EL (cell line): ENCODE measurements at regions not wholly inside any gene's neighbourhood (a gene's known extent, or its start where the extent isn't known, plus 50 kb on each side); places are given as distances from the start of the nearest gene placed in this dataset.

Experiments
- DNase-seq: peaks from one replicate; pipeline ENCODE4 v3.0.0-alpha.2; 2016

DNA sequence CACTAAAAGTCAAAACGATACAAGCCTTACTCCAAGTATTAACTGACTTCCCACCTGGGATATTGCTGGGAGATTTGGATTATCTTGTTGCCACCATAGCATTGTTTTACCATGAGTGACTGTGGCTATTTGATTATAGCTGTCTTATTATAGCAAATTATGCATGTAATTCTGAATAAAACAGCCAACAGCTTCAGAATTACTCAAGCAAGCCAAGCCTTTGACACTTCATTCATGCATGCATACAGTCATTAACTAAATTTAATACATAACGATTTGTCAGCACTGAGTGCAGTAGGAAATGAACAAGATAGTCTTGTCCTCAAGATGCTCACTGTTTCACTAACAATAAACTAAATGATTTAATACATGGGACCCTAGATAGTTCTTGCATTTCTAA lies 133.0 kb upstream of the FRMD6 start:
- DNase-seq = no peak

DNA sequence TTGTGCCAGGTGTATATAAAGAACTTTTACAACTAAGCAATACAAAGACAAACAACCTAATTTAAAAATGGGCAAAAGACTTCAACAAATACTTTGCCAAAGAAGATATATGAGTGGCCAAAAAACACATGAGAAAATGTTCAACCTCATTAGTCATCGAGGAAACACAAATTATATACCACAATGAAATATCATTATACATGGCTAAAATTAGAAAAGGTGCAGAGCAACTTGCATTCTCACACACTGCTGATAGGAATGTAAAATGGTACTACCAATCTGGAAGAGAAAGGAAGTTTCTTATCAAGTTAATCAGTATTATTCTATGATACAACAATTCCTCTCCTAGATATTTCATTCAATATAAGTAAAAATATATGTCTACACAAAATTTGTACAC lies 131.6 kb upstream of the FRMD6 start:
- peak; percentile 32 for DNase-seq

DNA sequence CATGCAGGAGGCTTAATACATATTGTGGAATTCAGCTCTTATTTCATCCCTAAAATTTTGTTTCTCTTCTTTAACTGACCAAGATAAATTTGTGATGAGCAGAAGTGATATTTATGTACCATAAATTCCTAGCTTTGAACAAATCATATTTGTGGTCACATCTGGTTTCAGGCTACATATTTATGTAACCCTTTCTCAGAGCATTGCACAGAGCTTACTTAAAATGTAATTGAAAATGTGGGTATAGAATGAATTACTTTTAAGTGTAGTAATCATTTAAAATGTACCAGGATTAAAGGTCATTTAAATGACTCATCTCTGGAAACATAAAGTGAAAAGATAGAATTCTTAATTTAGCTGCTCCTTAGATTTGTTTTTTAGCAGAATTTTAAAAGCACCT lies 129.9 kb upstream of the FRMD6 start:
- DNase-seq = peak; percentile 90

DNA sequence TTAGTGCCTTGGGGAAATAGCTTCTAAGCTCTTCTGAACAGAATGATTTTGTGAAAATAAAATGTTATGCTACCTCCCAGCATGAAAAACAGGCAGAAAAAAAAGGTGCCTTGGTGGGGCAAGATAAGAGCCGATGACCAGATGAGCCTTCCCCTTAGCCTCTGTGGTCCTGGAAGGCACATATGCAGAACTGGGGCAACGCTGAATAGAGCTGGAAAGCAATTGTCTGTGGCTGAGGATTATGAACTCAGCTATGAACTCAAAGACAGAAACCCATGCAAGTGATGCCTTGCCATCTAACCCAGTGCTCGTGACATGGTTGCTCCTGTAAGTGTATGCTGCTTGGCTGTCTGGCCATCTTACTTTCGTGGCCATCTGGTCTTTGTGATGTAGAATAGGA lies 128.5 kb upstream of the FRMD6 start:
- DNase-seq = no peak

DNA sequence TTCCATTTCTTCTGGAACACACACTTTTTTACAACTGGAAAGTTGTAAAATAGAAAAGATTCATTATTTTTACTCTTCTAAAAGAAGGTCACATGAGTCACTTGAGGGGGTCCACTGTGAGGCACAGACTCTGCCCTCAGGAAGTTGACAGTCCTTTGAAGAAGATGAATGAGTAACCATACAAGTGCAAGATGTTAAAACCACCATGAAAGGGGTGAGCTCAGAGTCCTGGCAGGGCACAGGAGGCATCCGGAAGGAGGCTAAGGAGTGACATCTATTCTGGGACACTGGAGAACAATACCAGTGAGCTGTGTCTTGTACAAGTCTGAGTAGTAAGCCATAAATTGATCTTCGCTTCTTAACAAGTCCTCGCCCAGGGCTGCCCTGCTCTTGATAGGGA lies 126.0 kb upstream of the FRMD6 start:
- DNase-seq = peak; percentile 28

DNA sequence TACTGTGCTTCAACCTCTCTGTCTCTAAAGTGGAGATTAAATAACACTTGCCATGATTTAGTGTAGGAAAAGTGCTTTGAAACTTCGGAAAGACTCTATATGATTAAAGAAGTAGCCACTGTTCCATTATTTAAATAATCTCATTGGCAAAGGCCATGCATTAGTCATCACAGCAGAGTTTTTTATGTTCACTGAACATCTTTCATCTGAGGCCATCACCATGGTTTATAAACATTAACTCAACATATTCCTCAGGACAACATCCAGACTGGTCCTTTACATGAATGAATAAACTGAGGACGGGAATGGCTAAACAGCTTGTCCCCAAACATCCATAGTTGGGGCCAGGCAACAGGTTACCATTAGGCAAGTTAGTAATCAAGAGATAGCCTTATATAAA lies 124.6 kb upstream of the FRMD6 start:
- peak; percentile 46 for DNase-seq

DNA sequence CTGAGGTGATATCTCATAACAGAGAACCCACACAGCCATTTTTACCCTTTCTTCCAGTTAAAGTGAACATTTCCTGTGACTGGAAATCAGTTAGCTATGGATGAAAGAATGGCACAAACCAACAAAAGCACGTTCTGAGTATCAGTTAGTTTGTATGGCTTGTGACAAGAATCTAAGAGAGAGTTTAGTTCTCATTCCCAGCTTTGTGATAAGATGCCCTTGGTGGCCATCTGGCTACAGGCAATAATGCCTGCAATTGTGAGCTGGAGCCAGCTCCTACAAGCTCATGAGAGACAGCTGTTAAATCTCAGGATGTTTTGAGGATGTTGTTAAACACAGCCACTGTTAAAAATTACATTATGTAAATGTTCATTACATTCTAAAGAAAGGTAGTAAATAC lies 122.0 kb upstream of the FRMD6 start:
- no peak for DNase-seq

DNA sequence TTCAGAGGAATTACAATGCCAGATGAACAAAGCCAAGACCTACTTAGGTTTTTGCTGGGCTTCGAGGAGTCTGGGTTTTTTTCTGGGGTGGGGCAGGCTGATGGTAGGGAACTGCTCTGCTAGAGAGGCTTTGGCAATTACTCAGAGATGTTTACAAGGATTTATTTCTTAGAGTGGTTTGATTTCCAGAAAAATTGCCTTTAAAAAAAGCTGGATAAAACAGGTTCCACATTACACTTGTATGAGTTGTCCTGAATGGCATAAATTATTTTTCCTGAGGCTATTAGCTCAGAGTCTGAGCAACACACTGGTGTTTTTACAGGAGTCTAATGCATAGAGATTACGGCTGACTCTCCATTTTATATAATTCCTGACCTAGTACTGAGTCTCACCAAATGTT lies 118.5 kb upstream of the FRMD6 start:
- DNase-seq = peak; percentile 94

DNA sequence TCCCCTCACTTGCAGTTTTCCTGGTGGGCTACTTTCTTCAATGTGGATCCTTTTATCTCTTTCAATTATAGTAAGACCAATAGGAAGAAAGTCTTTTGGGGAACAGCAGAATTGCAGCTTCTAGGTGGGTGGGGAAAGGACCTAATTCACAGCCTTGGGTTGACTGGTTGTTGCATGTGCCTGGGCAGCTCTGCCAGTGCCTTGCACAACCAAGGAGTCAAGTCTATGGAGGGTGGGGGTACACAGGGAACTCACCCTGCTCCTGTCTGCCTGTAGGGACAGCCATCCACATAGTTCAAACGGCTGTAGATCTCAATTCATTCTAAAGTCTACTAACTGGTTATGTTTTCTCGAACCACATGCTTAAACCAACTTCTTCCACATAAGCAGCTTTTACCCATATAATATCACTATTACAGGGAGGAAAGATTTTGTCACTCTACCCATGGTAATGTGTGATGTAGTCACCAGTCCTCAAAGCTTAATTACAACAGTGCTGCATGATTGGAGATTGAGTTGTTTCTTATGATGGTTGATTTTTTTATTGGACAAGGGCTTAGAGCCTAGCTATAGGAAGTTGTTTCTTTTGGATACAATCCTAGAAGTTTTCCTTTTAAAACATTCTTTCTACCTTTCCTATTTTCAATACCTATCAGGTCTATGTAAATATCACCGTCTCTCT lies 117.7 kb upstream of the FRMD6 start:
- no peak for DNase-seq

DNA sequence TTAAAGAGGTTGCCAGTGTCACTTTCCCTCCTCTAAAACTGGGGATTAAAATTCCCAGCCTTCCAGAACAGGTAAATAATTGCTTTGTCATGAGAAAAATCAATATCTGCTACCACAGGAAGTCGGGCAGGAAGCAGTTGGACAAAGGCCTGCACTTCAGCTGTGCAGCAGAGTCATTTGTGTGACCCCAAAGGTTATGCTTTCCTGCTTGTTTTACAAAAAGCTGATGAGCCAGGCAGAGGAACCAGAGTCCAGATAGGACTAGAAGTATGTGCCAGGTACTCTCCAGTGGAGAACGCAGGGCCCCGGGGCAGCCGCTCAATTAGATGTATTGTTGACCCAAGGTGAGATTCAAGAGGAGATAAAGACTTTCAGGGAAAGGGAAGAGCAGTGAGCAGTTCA lies 117.1 kb upstream of the FRMD6 start:
- DNase-seq = peak; percentile 71

DNA sequence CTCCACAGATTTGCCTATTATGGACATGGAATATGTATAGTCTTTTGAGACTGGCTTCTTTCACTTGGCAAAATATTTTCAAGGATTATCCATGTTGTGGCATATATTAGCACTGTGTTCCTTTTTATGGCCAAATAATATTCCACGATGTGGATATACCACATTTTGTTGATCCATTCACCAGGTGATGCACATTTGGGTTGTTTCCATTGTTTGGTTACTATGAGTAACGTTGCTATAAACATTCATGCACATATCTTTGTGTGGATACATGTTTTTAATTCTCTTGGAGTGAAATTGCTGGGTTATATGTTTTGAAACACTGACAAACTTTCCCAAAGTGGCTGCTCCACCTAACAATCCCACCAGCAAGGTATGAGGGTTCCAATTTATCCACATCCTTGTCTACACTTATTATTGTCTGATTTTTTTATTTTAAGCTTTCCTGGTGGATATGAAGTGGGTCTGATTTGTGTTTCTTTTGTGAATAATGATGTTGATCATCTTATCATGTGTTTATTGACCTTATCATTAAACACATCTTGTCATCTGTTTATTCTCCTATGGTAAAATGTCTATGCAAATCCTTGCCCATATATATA lies 116.2 kb upstream of the FRMD6 start:
- DNase-seq = no peak

DNA sequence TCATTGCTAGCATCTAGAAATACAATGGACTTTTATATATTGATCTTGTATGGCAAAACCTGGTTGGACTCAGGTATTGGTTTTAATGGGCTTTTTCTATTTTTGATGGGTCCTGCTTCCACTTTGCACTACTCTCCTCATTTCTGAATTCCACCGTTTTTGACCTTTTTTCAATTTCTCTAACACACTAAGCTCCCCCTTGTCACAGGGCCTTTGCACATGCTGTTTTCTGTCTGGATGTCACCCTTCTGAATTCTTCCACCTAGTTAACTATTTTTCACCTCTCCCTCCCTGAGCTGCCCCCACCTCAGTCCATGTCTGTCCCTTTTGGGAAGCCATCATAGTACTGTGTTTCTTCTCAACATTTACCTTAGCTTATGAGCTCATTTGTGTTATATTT lies 112.7 kb upstream of the FRMD6 start:
- no peak for DNase-seq

DNA sequence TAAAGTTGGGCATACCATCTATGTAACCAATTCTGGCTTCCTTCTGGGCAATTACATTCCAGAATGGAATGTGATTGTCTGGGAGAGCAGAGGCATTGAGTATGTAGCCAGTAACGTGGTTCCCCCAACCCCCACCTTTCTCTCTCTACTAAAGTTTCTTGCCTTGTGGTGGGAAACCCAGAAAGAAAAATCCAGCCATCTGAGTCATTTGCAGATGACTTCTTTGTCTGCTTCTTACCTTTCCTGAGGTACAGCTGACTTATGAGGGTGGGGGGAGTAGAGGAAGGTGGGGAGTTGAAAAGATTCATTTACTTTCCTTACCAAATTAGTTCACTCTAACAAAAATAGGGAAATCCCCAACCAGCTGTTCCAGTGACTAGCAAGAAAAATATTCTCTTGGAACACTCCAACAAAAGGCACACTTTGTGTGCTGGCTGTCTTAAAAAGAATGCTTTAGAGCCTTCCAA lies 112.1 kb upstream of the FRMD6 start:
- peak; percentile 97 for DNase-seq

DNA sequence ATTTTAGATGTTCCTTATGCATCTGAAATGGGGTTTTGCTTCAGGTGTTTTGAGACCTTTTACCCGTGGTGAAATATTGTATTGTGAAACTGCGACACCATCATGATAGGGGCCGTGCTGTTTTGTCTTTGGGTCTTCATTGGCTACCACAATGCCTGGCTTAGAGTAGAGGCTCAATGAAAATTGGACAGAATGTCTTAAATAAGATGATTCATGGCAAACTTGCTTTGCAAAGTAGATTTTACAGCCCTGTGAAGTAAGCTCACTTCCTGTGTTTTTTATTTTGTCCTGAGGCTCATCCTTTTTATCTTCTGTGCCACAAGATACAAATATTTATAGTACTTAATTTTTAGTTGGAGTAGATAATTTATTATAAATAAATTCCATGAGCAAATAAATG lies 111.3 kb upstream of the FRMD6 start:
- DNase-seq = peak; percentile 75

DNA sequence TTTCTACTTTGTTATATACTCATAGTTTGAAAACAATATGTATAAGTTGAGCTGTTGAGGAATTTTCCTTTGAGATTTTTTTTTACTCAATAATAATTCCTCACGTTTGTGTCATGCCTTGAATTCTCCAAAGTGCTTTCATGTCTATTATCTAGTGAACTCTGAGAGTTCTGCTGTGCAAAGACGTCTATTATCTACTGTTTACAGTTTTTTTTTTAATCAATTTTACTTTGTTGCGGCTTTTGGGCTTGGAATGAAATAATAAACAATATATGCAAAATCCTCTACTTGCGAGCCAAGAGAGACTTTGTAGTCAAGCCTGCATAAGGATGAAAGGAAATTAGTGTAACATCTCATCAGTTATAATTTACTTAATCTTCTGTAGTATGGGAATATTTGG lies 107.2 kb upstream of the FRMD6 start:
- no peak for DNase-seq

DNA sequence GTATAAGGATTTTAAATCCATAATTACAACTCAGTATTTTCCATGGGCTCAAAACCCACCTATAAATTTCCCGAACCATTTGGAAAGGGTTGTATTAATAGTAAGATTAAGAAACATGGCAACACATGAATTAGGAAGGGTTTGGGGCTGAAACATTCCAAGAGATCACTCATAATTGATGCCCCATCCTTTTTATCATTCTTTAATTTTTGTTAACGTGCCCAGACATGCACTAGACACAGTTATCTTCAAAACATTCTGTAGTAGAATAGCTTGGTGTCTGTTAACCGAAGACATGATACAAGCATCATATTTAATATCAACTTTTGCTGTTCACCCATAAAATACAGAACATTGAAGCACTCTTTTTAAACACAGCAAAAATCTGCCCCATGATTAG lies 106.8 kb upstream of the FRMD6 start:
- no peak for DNase-seq

DNA sequence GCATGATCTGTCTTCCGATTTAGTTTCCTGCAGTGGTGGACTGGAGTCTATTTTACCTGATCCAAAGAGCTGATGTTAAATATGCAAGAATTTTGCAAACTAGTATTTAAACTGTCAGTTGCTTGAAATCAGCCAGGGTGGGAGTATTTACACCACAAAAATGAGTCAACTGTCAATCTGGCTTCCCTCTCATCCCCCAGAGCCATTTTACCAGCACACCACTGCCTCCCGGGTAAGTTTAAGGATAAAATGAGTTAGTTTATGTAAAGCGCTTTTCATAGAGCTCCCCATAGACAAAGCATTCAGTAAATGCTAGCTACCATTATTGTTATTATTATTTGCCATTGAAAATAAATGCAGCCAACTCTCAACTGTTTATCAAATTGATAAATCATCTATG lies 106.3 kb upstream of the FRMD6 start:
- no peak for DNase-seq

DNA sequence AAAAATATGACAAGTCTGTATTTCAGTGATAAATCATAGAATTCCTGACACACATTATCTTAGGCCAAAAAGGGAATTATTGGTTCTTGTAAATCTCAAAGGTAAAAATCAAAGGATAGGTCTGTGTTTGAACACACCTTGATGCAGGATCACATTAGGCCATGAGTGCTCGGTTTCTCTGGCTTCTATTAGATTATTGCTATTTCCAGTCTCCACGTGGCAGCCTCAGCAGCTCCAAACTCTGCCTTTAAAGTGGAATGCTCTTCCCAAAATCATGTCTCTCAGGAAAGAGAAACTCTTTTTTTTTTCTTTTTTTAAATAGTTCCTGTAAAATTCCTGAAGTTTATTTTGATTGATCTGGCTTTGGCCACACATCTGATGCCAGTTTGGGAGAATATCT lies 105.6 kb upstream of the FRMD6 start:
- no peak for DNase-seq

DNA sequence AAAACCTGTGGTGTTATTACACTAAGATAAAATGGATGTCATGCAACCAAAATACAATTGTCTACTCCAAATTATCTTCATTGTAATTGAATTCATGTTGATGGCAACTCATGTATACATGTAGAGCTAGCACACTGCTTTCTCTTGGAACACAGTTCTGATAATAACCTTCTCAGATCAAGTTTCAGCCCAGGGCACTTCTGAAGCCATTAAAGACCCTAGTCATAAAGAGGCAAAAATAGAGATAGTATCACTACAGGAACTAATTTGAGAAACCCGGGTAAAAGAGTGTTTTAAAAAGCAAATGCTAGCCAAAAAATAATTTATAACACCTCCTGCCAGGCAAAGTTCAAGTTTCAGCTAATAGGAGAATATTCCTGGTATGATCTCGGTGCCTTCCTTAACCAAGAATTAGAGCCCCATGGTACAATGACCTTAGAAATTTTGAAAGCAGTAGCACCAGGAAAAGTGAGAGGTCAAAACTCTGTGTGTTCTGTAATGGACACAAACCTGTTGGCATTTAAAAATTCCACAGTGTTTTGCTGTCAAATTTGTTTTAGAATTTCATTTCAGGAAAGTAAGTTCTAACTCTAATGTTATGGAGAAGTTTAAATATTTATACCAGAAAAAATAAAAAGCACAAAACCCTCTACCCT lies 105.0 kb upstream of the FRMD6 start:
- DNase-seq = no peak

DNA sequence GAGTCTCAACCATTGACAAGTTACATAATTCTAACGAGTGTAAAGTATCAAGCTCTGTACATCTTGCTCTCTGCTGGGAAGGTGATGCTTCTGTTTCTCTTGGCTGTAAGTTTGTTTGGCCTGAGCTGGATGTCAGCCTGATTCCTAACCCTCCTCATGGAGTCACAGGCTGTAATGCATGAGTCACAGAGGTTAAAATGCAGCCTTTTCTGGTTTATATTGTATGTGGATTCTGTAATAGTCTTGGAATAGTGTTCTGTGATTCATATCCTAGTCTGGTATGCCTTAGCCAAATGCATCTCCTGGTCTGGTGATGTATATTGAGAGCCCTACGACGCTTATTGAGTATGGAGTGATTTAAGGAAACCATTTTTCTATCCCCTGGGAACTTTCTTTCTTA lies 104.5 kb upstream of the FRMD6 start:
- DNase-seq = peak; percentile 99

DNA sequence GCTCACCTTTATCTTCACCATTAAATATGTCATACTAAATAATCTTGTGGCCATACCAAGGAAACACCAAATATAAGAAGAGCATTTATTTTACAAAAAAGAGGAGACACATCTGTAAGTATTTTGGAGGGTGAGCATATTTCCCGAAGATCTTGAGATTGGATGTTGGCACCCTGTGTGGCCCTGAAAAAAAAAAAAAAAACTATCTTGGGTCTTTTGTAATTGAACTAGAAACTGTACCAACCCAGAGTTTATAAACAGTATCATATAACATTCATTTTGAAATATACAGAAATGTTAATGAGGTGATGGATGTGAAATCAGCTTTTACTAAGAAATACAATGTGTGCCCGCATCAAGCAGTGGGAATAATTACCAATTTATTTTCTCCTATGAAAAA lies 104.0 kb upstream of the FRMD6 start:
- no peak for DNase-seq

DNA sequence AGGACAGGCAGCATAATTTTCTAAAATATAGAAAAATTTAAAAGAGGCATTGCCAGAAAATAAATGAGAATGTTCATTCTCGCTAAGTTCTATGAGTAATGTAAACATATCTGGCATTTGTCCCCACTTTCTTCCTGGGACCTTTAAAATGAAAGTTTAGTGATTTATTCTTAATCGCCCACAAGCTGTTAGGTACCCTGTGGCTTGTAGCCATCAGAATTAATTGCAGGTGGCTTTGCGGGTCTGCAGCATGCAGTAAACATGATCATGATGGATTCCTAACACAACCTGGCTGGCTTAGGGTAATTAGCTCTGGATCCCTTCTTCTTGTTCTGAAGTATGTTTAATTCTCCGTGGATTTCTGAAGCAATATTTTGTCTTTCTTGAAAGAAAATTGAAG lies 103.5 kb upstream of the FRMD6 start:
- DNase-seq = no peak

DNA sequence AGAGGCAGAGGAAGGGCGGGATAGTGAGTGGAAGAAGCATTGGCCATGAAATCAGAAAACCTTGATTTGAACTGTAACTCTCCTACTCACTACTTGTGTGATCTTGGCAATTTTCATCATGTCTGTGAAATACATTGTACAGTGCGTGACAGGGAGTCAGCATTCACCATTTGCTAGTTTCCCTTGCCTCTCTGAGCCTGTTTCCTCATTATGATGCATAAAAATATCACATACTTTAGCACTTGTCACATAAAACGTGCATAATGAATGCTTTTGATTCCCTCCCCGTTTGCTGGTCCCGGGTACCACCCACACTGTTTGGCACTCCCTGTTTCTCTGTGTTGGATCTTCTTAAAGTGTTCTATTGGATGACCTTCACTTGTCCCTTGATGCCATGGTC lies 101.1 kb upstream of the FRMD6 start:
- no peak for DNase-seq

DNA sequence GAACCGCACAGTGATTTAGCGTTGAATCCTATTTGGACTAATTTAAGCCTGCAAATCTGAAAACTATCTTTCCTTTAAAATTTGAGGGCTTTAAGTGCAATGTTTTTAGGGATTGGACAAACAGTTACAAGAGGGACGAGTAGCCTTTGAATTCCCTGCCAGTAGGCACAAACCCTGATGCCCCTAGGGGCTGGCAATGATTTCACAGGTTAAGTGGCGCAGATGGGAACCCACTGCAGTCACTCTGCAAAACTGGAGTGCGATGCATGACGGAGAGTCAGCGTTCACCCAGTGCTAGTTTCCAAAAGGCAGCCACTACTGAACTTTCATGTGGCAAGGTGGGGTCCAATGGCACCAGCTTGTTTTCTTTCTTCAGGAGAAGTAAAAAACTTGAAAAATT lies 99.4 kb upstream of the FRMD6 start:
- DNase-seq = no peak
